Breast epithelium (tissue), 3 donors: ENCODE measurements at regions not wholly inside any gene's neighbourhood (a gene's known extent, or its start where the extent isn't known, plus 50 kb on each side); places are given as distances from the start of the nearest gene placed in this dataset.

ENCODE experiments used
- POLR2A ChIP-seq: fragments of 450-650 bp; IDR thresholded peaks from one replicate; pipeline ENCODE4 v1.6.1; 2016; ENCODE audit warnings: antibody characterized with exemption, mild to moderate bottlenecking, moderate library complexity
- POLR2AphosphoS5 ChIP-seq, 3 donors: sonication (generic); formaldehyde crosslinking; IDR thresholded peaks; one replicate each; pipeline ENCODE4 v1.6.1; 2017; ENCODE audit warnings: antibody characterized with exemption in 3 of 3
- TF ChIP-seq, protein P1 (sequence below), 3 donors: fragments of 450-650 bp; IDR thresholded peaks; one replicate each; pipeline ENCODE4 v1.5.1; 2016 to 2017; ENCODE audit warnings: antibody characterized with exemption in 3 of 3, mild to moderate bottlenecking in 3 of 3, moderate library complexity in 3 of 3

DNA sequence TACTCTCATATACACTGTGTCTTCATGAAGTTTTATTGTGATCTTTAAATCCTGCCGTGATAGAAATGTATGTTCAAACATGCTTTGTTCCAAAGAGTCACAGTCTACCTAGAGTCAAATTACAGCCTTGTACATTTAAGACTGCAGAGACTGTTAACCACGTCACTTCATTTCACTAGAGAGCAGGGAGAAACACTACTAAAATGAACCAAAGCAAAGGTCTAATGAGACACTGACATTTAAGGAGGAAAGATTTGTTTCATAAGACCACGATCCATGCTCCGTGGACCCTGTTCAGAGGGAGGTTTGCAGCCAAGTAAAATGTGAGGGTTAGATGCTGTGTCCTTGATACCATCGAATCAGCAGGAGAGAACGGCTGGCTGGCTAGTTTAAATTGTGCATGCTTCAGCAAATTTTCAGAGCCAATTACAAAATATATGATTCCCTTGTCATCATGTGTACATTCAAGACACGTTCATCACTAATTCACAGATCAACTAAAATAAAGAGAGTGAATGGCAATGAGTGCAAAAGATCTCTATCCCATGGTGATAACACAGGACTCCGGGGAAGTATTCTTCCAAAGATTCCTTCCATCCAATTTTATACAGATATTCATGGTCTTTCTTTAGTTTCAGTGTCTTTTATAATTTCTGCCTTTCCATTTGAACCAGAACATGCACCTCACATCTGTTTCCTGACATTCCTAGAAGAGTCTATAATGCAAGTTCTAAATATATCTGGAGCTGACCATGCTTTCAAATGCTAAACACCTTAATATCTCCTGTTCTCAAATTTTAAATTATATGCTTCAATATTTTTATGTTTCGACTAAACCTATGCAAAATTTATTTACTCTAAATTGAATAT lies 960.9 kb upstream of the FAT3 start:
- TF ChIP-seq, protein P1, sequence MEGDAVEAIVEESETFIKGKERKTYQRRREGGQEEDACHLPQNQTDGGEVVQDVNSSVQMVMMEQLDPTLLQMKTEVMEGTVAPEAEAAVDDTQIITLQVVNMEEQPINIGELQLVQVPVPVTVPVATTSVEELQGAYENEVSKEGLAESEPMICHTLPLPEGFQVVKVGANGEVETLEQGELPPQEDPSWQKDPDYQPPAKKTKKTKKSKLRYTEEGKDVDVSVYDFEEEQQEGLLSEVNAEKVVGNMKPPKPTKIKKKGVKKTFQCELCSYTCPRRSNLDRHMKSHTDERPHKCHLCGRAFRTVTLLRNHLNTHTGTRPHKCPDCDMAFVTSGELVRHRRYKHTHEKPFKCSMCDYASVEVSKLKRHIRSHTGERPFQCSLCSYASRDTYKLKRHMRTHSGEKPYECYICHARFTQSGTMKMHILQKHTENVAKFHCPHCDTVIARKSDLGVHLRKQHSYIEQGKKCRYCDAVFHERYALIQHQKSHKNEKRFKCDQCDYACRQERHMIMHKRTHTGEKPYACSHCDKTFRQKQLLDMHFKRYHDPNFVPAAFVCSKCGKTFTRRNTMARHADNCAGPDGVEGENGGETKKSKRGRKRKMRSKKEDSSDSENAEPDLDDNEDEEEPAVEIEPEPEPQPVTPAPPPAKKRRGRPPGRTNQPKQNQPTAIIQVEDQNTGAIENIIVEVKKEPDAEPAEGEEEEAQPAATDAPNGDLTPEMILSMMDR (IDR thresholded peaks at IDR 0.05): no peak
- no peak for TF ChIP-seq POLR2A
- TF ChIP-seq POLR2AphosphoS5 (IDR thresholded peaks at IDR 0.05): no peak
